Smooth muscle cell (in vitro differentiated cells): ENCODE measurements at regions not wholly inside any gene's neighbourhood (a gene's known extent, or its start where the extent isn't known, plus 50 kb on each side); places are given as distances from the start of the nearest gene placed in this dataset.

Experiments used
- DNase-seq: peaks from one replicate; lab custom pipeline; 2025; ENCODE audit not compliant: unreplicated experiment; lab: John Stamatoyannopoulos, UW
- H2AFZ ChIP-seq: fragments of 200-600 bp; sonication (generic); 2 replicates; pipeline ENCODE4 v1.6.0; 2016; ENCODE audit warnings: antibody characterized with exemption, low read depth, mild to moderate bottlenecking
- H3F3A ChIP-seq: fragments of 200-600 bp; sonication (generic); 2 replicates; pipeline ENCODE4 v1.6.0; 2017; ENCODE audit warnings: antibody characterized with exemption, low read depth
- H3K27ac ChIP-seq: fragments of 200-600 bp; sonication (generic); 2 replicates; pipeline ENCODE4 v1.5.1; 2016; ENCODE audit warnings: low read depth, mild to moderate bottlenecking
- H3K27me3 ChIP-seq: fragments of 200-600 bp; sonication (generic); 2 replicates; pipeline ENCODE4 v1.6.1; 2016; ENCODE audit warnings: low read depth, mild to moderate bottlenecking
- H3K36me3 ChIP-seq: fragments of 200-600 bp; sonication (generic); 2 replicates; pipeline ENCODE4 v1.5.1; 2016; ENCODE audit warnings: low read depth
- H3K4me1 ChIP-seq: fragments of 200-600 bp; sonication (generic); 2 replicates; pipeline ENCODE4 v1.5.1; 2016; ENCODE audit warnings: low read depth
- H3K4me2 ChIP-seq: fragments of 200-600 bp; sonication (generic); 2 replicates; pipeline ENCODE4 v1.6.0; 2016; ENCODE audit warnings: mild to moderate bottlenecking
- H3K4me3 ChIP-seq: fragments of 200-600 bp; sonication (generic); 2 replicates; pipeline ENCODE4 v1.5.1; 2016; ENCODE audit warnings: mild to moderate bottlenecking
- H3K79me2 ChIP-seq: fragments of 200-600 bp; sonication (generic); 2 replicates; pipeline ENCODE4 v1.6.0; 2016; ENCODE audit warnings: low read depth, mild to moderate bottlenecking
- H3K9ac ChIP-seq: fragments of 200-600 bp; sonication (generic); 2 replicates; pipeline ENCODE4 v1.6.0; 2016; ENCODE audit warnings: low read depth
- H3K9me3 ChIP-seq: fragments of 200-600 bp; sonication (generic); replicated peaks from 2 replicates; pipeline ENCODE4 v1.5.1; 2016; ENCODE audit warnings: low read depth
- H4K20me1 ChIP-seq: fragments of 200-600 bp; sonication (generic); 2 replicates; pipeline ENCODE4 v1.6.0; 2016; ENCODE audit warnings: low read depth
- CTCF ChIP-seq: fragments of 200-600 bp; sonication (generic); IDR thresholded peaks from 2 replicates; pipeline ENCODE4 v1.5.1; 2017; ENCODE audit warnings: borderline replicate concordance, mild to moderate bottlenecking, antibody characterized with exemption; ENCODE audit not compliant: insufficient read depth, poor library complexity, severe bottlenecking
- WGBS: methylation state at CpG from one replicate; pipeline ENCODE4 v1.1.7; 2016; ENCODE audit warnings: low lambda C conversion rate; 5-methylcytosine and 5-hydroxymethylcytosine counted together

- no peak overlapping the region for H3K4me3 ChIP-seq
These were observed 90.2 kb downstream of the GPR85 start for GRCh38 chr7:112996331-112996871.

GRCh38 chr7:112995059-112995824, 91.4 kb downstream of the GPR85 start:
- no peak for DNase-seq
- Histone ChIP-seq H2AFZ (peak overlapping the region; percentile 85), H3K27me3 (no peaks in the 10 kb centered on the region), H3K36me3 (no peaks in the 10 kb centered on the region), H3K4me2 (peak overlapping the region; percentile 68), H3K4me1 (peaks cover 13% of the 10 kb centered on the region), H4K20me1 (no peaks in the 10 kb centered on the region), H3K27ac (peak overlapping the region; percentile 93), H3K9ac (peak overlapping the region; percentile 70), H3K79me2 (no peaks in the 10 kb centered on the region), H3K9me3 (no peaks in the 10 kb centered on the region), H3K4me3 (no peak overlapping the region), H3F3A (no peaks in the 10 kb centered on the region)
- TF ChIP-seq CTCF = no peak
- 68% methylated on average over 3 of the region's 3 CpGs for WGBS

More at GRCh38 chr7:112996331-112996871, 90.2 kb downstream of the GPR85 start:
- H4K20me1 ChIP-seq = no peaks in the 10 kb centered on the region
- H3K9ac ChIP-seq = no peak overlapping the region
- no peak for TF ChIP-seq CTCF
- H3K9me3 ChIP-seq = no peaks in the 10 kb centered on the region
- H2AFZ ChIP-seq = no peak overlapping the region
- no peaks in the 10 kb centered on the region for H3K27me3 ChIP-seq
- peaks cover 10% of the 10 kb centered on the region for H3K4me1 ChIP-seq
- no peak overlapping the region for H3K4me2 ChIP-seq
- peak overlapping the region; percentile 93 for H3K27ac ChIP-seq
- no peaks in the 10 kb centered on the region for H3K79me2 ChIP-seq
- no peaks in the 10 kb centered on the region for H3F3A ChIP-seq
- DNase-seq = no peak
- H3K36me3 ChIP-seq = no peaks in the 10 kb centered on the region
- WGBS = 93% methylated on average over 2 of the region's 2 CpGs

GRCh38 chr7:112994656-112995055, 92.0 kb downstream of the GPR85 start:
- no peak for DNase-seq
- TF ChIP-seq CTCF = no peak

More at GRCh38 chr7:112994656-112995055, 92.0 kb downstream of the GPR85 start:
- WGBS = 93% methylated on average over 3 of the region's 3 CpGs
- no peak overlapping the region for H3K4me3 ChIP-seq
- H3K79me2 ChIP-seq = no peaks in the 10 kb centered on the region
- H3K9ac ChIP-seq = no peak overlapping the region
- H3K9me3 ChIP-seq = no peaks in the 10 kb centered on the region
- H3K4me1 ChIP-seq = peaks cover 13% of the 10 kb centered on the region
- no peaks in the 10 kb centered on the region for H3K27me3 ChIP-seq
- H3K27ac ChIP-seq = peak overlapping the region; percentile 93
- no peaks in the 10 kb centered on the region for H3F3A ChIP-seq
- no peaks in the 10 kb centered on the region for H4K20me1 ChIP-seq
- H2AFZ ChIP-seq = no peak overlapping the region
- no peaks in the 10 kb centered on the region for H3K36me3 ChIP-seq
- peak overlapping the region; percentile 68 for H3K4me2 ChIP-seq
